ENCODE measurements at regions not wholly inside any gene's neighbourhood (a gene's known extent, or its start where the extent isn't known, plus 50 kb on each side); places are given as distances from the start of the nearest gene placed in this dataset.
A peak's percentile ranks its signal among the peaks of the same experiment; 100 is the strongest.
"Not testable (repeated sequence)": the region's sequence is repeated elsewhere in the genome, so short reads cannot be mapped to it uniquely, and the experiment has no call there.

DNA sequence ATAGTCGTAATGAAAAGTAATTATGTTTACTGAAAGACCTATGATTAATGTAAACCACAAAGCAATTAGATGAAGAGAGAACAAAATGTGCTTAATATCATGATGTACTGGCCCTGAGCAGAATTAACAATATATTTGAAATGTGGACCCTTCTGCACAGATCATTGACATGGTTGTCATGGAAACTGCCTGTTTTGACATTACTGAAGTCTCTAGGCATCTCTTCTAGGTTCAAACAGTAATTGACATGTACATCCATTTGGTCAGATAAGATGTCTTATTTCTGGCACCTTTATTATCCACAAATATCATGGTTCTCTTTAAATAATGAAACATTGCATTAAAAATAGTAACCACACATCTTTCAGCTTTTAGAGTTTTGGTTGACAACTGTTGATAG is 251.7 kb upstream of the GNPDA2 start:
- DNase-seq, result no peak

DNA sequence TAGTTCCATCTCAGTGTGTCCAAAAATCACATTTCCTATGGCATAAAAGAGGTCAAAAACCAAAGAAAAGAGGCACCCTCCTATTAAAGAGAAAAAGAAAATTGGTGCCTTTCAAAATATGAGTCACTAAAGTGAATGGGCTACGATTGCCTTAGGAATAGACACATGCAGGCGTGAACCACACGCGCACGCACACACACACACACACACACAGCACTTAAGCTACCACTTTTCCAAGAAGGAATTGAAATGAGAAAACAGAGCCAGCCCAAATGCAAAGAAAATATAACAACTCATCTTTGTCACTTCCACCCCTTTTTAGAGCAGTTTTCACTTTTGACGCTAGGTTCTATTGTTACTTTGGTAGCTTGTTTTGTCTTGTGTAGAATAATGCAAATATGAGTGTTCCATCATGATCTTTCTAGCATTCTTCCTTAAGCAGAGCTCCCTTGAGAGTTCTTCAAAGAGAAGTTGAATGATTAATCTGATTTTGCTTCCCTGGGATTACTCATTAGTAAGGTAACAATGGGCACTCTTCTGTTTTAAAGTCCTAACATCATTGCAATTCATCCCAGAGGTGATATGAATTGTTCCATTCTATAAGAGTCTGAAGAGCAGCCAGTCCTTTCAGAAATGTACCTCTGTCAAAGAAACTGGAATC is 239.2 kb upstream of the GNPDA2 start:
- no peak for DNase-seq

DNA sequence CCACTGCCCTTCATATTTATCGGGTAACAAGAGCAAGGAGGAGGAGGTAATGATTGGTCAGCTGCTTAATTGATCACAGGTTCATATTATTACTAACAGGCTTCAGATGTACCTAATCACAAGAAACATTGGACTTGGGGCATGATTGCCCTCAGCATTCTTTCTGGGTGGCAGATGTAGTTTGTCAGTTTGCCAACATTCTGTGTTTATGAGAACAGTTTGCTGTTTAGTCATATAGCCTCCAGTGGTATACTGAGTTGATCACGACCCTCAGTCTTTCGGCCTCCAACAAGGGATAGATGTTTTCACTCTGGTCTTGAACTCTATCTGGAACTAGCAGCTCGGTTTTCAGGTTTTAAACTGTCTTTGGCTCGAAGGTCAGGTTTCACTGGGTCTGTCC is 237.7 kb upstream of the GNPDA2 start:
- not testable (repeated sequence) for DNase-seq

DNA sequence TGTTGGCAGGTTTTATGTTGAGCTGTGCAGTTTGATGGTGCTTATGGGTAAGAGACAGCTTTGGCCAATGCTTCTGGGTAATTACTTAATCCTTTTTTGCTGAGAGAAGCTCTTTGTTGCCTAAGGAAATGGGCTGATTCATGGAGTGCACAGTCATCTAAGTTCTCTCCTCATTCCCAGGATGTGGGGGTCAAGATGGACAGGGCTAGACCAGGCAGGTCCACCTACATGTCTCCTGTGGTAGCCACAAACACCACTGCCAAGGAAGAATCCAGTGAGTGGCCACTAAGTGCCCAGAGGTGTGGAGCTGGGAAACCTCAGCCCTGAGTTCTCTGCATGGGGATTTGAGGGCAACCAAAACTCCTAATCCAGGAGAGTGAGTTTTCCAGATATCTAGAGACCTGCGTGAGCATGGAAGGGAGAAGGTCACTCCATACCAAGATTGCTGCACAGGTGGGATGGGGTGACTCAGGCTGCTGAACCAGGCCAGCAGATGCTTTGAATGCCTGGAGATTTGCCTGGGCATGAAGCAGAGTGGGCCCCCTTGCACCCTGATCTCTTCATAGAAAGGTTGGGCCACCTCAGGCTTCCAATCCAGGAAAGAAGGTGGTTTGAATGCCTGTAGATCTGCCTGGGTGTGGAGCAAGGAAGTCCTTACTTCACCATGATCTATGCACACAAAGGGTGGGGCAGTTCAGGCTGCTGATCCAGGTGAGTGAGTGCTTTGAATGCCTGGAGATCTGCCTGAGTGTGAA is 234.8 kb upstream of the GNPDA2 start:
- DNase-seq, result no peak

DNA sequence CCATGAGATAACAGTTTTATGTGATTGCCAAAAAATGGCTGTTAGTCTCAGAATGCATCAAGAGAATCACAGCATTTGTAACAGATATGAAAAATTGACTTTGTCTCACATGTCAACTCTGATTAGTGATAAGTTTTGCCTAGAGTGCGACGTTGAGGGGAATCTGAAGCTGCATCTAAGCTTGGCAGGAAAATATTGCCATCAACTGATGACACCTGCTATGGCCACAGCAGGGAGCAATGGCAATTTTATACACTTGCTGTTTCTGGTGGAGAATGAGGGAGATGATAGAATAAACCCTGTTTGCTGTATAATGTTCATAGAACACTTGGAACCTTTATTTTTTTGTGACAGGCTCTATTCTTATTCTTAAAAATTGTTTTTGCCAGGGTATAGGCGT is 205.4 kb upstream of the GNPDA2 start:
- DNase-seq, result no peak

DNA sequence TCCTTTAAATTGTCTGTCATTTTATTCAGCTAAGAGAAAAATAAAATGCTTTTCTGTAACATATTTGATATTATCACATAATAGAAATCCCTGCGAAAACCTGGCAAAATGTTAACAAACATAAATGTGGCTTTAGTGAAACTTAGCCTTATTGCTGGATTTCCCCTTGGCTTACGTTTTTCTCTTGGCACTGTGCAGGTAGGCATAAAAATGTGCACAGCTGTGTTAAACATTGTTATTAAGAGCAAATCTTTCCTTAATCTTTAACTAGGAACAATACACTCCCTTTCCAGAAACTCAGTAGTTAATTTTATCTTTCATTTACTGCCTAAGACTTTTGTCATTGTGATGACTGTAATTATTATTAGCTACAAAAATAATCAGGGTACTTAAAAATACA is 202.4 kb upstream of the GNPDA2 start:
- no peak for DNase-seq

DNA sequence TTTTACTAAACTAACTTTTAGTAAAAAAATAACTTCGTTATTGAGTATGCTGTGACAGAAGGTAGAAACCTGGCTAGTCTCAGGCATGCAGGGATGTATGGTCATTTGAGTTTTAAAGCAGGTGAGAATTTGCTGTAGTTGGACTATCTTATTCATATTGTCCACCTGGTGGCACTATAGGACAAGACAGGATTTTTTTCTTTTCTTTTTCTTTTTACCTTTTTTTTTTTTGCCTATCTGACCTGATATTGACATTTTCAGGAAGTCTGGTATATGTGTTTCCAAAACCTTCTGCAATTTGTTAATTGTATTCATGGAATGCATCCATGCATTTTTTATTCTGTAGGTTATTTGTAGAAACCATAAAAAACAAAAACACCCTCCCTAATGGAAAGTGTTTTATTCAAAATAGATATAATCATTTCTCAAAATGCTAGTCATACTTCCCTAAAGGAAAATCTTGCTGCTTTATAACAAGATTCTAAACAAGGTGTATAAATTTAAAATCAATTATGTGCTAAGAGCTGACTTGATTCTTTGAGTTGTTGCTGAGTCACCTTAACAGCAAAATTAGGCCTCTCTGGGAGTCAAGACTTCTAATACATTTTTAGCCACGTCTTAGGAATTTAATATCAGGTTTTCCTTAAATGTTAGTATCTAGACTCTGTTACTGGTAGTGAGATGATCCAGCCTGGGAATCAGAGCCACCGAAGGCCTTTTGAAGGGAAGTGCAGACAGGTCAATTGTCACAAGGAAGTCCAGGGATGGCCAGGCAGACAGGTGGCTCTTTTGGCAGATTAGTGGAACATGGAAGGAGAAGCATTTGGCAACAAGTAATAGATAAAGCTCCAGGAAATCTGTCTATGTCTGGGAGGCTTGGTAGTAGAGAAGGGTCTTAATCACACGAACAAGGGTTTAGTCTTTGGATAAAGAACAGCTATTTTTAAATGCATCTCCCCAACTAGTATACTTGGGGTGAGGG is 201.3 kb upstream of the GNPDA2 start:
- DNase-seq, result no peak

DNA sequence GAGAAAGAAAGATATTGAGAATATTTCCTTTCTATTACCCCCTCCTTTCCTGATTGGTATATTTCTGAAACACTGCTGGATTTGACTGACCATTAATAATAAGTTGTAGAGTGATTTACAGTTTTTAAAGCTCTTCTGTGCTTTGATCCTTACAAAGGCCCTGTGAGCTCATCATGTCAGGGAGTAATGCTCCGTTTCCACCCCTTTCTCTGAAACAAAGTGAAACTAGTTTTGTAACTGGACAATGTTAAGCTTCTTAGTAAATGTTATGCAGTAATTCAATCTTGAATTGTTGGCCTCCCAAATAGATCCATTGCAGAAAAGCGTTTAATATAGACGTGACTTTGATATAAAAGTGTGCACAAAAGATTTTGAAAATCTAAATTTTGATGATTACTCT is 190.1 kb upstream of the GNPDA2 start:
- peak; percentile 35 for DNase-seq

DNA sequence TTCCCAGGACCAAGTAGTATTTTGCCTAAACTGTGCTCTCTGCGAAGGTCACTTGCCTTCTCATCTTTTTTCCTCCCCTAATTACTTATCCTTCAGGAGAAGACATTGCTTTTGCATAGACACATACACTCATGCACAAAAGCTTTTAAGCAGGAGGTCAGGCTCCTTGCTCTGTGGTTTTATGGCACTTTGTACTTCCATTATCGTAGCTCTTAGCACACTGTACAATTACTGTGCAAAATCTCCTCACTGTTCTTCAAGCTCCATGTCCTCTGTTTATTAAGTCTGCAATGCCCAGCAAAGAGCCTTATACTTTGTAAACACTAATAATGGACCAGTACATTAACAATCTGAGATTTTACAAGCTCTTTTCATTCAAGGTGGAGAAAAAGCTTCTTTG is 188.4 kb upstream of the GNPDA2 start:
- no peak for DNase-seq

DNA sequence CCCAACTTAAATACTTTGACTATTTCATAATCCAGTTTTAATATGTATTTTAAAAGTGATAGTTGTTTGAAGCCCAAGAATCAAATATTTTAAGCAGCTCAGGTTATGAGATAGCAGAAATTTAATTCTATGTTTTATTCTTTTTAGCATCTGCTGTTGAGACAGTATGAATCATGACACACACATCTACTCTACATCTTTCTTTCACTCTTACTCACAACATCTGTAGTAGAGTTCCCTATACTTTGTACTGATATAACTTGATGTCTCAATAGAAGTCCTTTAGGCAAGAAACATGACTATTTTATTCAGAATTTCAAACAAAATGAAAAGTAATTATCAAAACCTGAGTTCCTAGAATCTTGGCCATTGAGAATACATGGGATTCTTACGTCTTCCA is 187.9 kb upstream of the GNPDA2 start:
- no peak for DNase-seq

DNA sequence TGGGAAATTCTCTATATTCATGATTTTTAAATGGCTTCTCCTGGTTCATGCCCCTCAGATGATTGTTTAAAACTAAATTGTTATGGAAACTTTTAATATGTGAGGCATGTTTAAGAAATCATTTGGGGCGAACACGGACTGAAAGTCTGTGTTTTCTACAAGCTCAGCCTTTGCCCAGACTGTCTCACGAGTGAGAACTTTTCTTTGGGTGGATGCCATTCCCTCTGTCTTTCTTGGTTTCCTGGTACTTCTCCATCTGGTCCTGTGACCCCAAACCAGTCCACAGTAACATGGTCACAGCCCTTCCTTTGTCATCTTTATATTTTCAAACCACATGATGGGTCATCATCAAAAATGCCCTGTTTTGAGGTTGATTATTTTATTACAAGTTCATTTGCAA is 186.6 kb upstream of the GNPDA2 start:
- DNase-seq, result no peak

DNA sequence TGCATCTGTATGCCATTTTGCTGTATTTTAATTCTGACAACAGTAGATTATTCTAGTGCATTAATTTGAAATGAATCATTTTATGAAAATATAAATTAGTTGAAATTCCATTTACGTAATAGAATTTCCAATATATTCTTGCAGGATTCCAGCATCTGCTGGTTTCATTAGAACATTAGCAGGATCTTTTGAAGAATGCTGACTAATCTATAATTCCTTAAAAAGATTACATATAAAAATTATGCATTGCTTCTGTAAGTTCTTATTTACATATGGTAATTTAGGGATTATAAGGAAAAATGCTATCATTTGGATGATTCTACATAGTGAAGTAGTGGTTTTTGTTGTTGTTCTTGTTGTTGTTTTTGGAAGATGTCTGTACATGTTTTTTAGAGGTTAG is 182.2 kb upstream of the GNPDA2 start:
- DNase-seq, result no peak

DNA sequence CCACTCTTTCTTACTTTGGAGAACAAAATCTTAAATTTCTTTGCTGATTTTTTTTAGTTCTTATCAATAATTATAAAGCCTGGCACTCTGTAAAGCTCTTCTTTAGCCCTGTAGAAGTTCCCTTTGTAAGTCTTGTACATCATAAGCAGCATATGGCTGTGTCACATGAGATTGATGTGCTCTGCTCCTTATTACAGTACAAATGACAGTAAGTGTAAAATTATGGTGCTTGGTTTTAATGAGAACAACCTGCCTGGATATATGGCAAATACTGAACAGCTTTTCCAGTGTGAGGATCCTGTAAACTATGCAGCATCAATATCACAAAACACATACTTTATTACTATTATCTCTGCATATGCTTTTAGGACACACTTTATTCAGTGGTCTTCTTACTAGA is 145.9 kb upstream of the GNPDA2 start:
- no peak for DNase-seq

DNA sequence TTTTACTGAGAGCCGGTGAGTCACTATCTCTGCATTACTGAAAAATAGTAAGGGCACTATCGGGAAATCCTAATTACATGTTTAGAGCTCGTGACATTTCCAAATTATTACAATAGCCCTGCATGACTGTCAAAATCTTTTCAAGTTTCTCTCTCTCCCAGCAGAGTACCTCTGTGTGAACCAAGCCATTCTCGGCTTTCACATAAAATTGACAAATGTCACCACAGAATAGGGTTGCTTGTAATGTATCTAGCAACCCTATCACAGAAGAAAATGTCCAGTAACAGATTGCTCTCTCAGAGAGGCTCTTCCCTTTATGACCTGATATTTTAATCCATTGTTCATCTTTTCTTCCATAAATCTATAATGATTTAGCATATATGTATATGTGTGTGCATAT is 144.8 kb upstream of the GNPDA2 start:
- DNase-seq, result no peak

DNA sequence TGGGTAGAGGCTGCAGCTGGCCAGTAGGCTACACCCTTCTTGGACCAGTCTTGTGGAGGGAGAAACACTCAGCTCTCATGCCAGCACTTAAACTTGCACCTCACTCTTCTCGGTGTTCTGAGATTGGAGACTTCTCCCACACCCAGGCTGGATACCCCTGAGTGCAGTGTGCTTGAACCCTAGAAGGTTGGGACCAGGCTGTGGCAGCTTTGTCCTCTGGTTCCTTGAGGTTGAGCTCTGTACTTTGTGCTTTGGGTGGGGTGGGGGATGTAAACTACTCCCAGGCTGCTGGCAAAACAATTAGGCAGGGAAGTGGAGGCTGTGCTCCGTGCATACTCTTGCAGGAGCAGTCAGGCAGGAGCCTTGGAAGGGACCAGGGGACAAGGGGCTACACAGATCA is 143.6 kb upstream of the GNPDA2 start:
- DNase-seq, result no peak

DNA sequence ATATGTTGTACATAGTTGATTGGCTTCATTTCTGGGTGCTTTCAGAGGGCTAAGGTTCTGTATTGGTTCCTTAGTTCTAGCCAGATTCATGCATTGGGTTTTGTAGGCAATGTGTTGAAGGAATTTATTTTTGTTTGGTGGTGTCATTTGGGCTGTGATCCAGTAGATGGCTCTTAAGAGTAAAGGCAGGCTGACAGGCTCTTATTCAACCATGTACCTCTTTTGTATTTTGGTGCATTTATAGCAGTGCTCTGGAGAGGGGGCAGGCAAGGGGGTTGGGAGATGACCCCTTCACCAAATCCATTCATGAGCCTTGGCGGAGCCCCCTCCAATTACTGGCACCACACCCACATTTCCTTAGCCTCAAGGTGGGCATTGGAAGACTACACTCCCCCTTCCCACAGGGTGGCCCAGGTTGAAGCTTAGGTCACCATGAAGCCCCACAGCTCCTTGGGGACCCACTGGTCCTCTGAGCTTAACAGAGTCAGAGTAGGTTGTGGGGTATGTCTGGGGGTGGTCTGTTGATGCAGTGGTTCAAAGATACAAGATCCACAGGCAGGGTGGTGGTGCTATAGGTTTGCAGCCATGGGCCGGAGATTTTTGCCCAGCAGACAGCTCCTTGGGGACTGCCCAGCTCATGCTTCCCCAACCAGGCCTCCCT is 143.0 kb upstream of the GNPDA2 start:
- DNase-seq, result no peak

DNA sequence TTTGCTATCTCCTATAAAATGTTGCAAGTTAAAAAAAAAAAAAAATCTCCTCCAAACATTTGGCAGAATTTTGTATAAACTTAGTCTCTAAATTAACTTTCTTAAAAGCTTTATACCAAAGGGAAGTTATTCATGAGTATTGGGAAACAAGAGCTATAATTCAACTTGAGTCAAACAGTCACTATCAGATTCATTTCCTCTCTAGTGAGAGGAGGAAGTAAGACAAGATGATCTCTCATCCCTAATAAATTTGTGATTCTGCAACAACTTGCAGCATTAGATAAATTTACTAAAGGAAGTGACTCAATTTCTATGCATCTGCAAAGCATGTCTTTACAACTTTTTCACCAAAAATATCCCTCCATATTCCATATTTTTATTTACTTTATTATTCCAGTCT is 135.4 kb upstream of the GNPDA2 start:
- DNase-seq, result no peak

DNA sequence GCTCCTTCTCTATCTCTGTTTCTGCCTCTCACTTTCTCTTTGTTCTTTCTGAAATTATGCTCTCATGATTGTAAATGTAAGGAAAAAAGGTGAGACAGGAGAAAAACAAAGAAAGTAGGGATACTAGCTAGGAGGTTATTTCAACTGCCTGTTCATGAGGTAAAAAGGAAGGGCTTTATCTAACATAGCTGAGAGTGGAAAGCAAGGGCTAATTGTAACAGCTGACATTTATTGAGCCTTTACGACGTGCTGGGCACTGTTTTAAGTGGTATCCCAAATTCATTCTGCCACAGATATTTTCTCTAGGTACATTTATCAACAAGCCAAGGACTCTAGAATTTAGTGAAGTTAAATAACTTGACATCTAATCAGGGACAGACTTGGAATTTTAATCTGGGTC is 133.1 kb upstream of the GNPDA2 start:
- DNase-seq, result no peak

DNA sequence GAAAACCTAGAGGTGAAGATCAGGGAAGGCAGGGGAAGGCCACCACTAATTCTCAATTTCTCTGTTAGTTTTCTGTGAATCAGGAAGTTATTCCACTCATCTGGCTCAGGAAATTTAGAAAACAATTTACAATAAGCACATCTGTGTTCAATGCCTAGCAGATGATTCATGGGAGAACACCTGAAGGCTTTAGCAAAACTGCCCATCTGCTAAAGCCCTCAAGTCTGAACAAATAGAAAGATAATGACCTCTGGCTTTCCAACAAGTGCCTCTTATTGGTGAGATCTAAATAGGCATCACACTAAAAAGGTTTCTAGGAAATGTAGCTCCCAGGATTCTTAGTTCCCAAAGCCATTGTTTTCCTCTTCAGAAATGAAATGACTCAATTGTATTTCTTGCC is 122.1 kb upstream of the GNPDA2 start:
- no peak for DNase-seq

DNA sequence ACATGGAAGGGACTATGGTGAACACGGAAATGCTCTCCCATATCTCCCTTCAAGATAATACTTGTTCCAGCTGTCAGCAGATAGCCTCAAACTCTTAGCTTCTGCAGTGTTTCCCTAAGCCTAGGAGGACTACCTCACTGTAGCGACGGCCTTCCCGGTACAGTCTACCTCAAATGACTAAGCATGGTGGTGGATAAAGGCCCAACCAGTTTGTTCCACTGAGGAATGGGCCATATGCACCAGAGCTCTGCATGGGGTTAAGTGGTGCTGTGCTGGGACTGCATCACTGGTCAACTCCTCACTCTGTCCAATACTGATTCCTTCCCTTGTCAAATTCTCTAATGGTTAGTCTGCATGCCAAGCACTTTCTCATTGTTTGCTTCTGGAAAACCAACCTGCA is 119.6 kb upstream of the GNPDA2 start:
- no peak for DNase-seq

DNA sequence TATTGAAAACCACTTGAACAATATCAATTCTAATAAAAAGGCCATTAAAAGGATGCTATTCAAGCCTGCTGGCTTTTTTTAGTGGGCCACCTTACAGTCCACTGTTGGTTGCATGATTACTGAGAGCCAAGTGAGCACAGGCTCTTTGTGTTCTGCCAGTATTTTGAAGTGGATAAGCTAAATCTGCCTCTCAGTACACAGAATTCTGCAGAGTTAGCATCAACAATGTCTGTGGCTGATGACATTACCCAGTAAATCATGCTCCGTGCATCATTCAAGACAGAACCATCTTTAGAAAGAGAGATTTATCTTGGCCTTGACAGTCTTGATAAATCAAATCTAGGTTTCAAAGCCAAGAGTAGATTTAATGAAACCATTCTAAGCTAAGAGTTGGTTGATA is 119.0 kb upstream of the GNPDA2 start:
- no peak for DNase-seq

DNA sequence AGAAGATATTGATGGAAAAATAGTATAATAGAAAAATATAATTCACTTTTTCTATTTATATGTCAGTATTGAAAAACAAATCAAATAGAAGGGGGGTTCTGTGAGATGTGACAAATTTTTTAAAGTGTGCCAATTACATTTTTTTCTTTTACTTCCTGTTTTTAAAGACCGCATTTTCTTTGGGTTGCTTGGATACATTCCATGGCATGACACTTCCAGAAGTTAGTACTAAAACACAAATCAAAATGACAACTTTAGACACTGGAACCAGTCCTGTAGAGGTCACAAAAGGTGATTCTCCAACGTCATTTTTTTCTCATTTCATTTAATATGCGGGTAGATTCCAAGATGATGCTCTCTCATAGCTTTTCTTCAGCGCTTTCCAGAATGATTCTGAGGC is 116.2 kb upstream of the GNPDA2 start:
- DNase-seq, result no peak

Measured in muscle of arm (tissue), 1 donor.